Myocyte (in vitro differentiated cells): ENCODE measurements at regions not wholly inside any gene's neighbourhood (a gene's known extent, or its start where the extent isn't known, plus 50 kb on each side); places are given as distances from the start of the nearest gene placed in this dataset.
"Not testable (repeated sequence)": the region's sequence is repeated elsewhere in the genome, so short reads cannot be mapped to it uniquely, and the experiment has no call there.

Experiments used
- DNase-seq: peaks from one replicate; pipeline ENCODE4 v3.0.0-alpha.2; 2012; ENCODE audit warnings: low read depth

GRCh38 chr11:104776501-104777170, 121.6 kb downstream of the CASP12 start:
- DNase-seq, result no peak

- no peak for DNase-seq
Observed at GRCh38 chr11:104774578-104774977, 123.7 kb downstream of the CASP12 start.

GRCh38 chr11:104772806-104773241, 125.4 kb downstream of the CASP12 start:
- peak; percentile 81 for DNase-seq

GRCh38 chr11:104771763-104772162, 126.5 kb downstream of the CASP12 start:
- no peak for DNase-seq

GRCh38 chr11:104771046-104771445, 127.2 kb downstream of the CASP12 start:
- not testable (repeated sequence) for DNase-seq

GRCh38 chr11:104765401-104766095, 132.7 kb downstream of the CASP12 start:
- no peak for DNase-seq

- DNase-seq, result peak; percentile 18
Observed at GRCh38 chr11:104764710-104765045, 133.6 kb downstream of the CASP12 start.

- no peak for DNase-seq
Observed at GRCh38 chr11:104763930-104764709, 134.1 kb downstream of the CASP12 start.

GRCh38 chr11:104761511-104761910, 136.7 kb downstream of the CASP12 start:
- no peak for DNase-seq

- DNase-seq, result no peak
Observed at GRCh38 chr11:104759464-104759863, 138.8 kb downstream of the CASP12 start.

- DNase-seq, result no peak
Observed at GRCh38 chr11:104738918-104739317, 159.3 kb downstream of the CASP12 start.

GRCh38 chr11:104738208-104738607, 160.1 kb downstream of the CASP12 start:
- no peak for DNase-seq

GRCh38 chr11:104736502-104736901, 161.8 kb downstream of the CASP12 start:
- no peak for DNase-seq

- no peak for DNase-seq
Observed at GRCh38 chr11:104734998-104735397, 163.3 kb downstream of the CASP12 start.

- no peak for DNase-seq
Observed at GRCh38 chr11:104731890-104732289, 166.4 kb downstream of the CASP12 start.

GRCh38 chr11:104728927-104729326, 169.3 kb downstream of the CASP12 start:
- DNase-seq, result no peak

- DNase-seq, result no peak
Observed at GRCh38 chr11:104727768-104728167, 170.5 kb downstream of the CASP12 start.

- DNase-seq, result no peak
Observed at GRCh38 chr11:104727095-104727494, 171.2 kb downstream of the CASP12 start.

GRCh38 chr11:104725796-104726408, 172.4 kb downstream of the CASP12 start:
- no peak for DNase-seq

GRCh38 chr11:104713401-104713800, 184.9 kb downstream of the CASP12 start:
- DNase-seq, result no peak

GRCh38 chr11:104705490-104706190, 192.6 kb downstream of the CASP12 start:
- no peak for DNase-seq
